Stimulated activated CD4-positive, alpha-beta T cell treated with anti-CD3 and anti-CD28 coated beads, Interleukin-1b, Interleukin-23, amount 100 ng/mL, for 1 hour (primary cell): ENCODE measurements at regions not wholly inside any gene's neighbourhood (a gene's known extent, or its start where the extent isn't known, plus 50 kb on each side); places are given as distances from the start of the nearest gene placed in this dataset.
"Not testable (repeated sequence)": the region's sequence is repeated elsewhere in the genome, so short reads cannot be mapped to it uniquely, and the experiment has no call there.

Source experiments
- DNase-seq, 2 donors: peaks; one replicate each; pipeline ENCODE4 v3.0.0-alpha.2; 2020; ENCODE audit warnings: low read depth in 2 of 2

DNA sequence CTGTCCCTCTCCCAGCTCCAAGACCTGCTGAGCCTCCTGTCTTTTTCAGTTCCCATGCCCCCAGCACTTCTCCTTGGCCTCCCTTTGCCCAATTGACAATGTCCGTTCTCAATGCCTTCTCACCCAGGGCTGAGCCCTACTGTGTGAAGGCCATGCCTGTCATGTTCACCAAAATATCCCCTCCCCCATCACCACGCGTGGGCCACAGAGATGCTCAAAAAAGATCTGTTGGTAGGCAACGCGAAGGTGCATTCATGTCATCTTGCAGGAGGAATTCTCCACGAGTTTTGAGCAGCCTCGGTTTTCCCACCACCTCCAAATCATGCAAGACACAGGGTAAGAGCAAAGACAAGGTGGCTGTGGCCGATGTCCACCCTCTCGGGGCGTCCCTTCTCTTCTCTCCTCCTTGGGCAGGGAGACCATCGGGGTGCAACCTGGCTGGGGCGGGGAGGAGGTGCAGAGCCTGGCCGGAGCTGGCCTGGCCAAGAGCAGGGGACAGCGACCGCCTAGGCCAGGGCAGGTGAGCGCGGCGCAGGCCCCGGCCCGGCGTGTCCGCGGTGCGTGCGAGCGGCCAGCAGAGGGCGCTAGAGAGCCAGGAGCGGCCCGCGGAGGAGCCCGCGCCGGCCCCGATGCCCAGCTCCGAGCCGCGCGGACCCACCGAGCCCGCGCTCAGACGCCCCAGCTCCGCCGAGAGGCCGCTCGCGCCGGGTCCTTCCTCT is 56.3 kb upstream of the KRTAP5-11 start:
- DNase-seq = peak; percentile 23 to 53

DNA sequence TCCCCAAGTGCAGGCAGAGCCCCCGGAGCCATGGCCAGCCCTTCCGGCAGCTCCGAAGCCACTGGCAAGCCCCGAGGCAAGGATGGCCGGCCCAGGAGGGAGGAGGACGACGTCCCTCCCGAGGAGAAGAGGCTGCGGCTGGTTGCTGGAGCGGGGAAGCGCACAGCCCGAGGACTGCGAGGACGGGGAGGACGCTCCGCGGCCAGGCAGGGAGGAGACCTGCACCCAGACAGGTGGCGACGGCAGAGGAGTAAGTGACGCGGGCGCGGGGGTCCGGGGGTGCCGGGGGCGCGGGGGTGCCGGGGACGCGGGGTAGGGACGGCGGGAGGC is 56.8 kb upstream of the KRTAP5-11 start:
- not testable (repeated sequence) for DNase-seq

DNA sequence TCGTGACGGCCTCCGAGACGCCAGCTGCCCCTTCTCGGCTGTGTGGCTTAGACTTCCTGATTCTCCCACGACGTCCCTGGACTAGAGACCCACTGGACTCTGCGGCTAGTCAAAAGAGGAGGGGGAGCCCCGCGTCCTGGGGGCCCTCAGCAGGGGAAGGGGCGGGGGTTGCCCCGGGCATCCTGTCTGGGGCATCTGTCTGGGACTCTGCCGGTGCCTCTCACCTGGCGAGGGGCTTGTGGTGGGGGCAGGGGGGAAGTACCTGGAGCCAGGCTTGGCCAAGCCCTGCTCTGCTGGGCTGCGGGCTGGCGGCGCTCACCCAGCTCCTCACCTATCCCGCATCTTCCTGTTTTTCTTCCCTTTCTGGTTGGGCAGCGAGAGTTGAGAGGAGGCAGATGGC is 57.2 kb upstream of the KRTAP5-11 start:
- DNase-seq = not testable (repeated sequence)

DNA sequence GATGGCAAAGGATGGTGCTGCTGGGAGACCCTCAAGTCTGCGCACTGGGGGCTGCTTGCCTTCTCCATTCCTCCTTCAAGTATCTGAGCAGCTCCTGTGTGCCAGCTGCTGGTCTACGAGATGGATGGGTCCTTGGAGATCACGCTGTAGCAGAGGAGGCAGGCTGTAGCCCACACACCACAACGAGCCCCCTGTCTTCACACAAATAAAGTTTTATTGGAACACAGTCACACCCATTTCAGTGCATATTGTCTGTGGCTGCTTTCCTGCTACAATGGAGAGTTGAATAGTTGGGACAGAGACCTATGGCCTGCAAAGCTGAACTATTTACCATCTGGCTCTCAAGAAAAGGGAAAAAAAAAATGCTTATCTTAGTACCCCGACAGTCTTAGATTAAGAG is 64.4 kb upstream of the KRTAP5-11 start:
- not testable (repeated sequence) for DNase-seq

DNA sequence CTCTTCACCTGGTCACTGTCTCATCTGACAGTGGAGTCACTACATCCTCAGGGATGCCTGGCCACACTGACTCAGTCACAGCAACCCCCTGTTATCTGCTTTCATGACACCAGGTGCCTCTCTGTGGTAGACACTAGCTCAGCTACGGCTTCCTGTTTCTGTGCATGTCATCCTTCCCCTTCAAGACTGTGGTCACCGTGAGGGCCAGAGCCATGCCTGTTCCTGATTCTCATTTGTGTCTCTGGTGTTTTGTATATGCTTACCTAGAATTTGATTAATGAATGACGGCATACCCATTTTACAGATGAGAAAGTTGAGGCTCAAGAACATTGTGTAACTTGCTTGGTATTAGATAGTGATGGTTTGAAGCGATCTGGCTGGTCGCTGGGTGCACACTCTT is 70.3 kb upstream of the KRTAP5-11 start:
- not testable (repeated sequence) for DNase-seq

DNA sequence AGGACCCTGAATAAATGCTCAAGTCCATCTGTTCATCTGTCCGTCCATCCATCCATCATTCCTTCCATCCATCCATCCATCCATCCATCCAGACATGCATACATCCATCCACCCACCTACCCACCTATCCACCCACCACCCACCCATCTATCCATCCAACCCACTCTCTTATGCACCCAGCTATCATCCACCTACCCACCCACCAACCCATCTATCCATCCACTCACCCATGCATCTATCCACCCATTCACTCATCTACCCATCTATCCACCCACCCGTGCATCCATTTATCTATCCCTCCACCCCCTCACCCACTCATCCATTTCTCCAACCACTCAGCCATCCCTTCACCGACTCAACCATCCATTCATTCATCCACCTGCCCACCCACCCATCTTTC is 71.7 kb upstream of the KRTAP5-11 start:
- not testable (repeated sequence) for DNase-seq

DNA sequence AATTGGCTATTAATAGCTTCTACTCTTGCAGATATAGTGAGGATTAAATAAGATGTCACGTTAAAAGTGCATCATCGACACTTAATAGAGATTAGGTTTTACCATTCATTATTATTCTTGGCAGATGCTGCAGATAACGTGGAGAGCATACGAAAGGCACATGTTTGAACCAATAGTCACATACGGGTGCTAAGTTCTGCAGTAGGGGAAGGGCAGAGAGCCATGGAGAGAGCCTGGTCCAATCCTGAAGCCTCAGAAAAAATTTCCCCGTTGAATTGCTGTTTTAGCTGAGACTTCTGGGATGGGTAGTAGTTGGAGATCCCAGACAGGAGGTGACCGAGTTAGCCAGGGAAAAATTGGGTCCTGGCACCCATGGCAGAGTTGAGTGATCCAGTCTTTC is 72.4 kb upstream of the KRTAP5-11 start:
- not testable (repeated sequence) for DNase-seq

DNA sequence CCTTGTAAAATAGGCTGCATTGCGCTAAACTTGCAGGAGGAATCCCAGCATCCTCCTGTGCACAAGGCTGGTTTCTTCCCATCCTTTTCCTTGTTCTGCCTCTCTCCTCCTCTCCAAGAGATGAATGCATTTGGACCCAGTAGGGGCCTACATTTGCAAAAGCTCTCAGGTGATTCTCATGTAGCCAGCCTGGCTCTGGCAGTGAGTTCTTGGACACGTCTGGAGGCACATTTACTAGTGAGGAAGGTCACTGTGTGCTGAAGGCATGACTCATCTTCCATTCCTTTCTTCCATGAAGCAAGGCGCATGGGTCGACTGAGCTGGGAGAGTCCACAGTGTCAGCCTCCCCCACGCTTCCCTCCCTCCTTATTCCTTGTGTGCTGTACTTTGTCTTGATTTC is 73.8 kb upstream of the KRTAP5-11 start:
- not testable (repeated sequence) for DNase-seq

DNA sequence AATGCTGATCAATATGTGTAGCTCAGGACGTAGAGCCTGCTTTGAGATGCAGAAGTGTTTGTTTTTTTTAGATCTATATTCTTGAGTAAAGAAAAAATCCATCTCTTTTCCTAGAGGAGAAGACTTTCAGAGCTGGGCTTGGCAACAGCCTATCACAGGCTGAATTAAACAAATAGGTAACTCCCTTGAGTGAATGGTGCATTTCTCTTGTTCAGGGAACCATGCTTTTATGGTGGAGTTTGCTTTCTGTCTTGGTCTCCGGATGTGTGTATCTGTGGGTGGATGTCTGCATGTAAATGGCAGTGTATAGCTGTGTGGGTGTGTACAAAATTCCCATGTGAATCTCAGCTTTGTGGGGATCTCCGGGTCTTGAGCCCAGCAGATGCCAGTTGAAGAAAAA is 82.3 kb upstream of the KRTAP5-11 start:
- DNase-seq = not testable (repeated sequence)

DNA sequence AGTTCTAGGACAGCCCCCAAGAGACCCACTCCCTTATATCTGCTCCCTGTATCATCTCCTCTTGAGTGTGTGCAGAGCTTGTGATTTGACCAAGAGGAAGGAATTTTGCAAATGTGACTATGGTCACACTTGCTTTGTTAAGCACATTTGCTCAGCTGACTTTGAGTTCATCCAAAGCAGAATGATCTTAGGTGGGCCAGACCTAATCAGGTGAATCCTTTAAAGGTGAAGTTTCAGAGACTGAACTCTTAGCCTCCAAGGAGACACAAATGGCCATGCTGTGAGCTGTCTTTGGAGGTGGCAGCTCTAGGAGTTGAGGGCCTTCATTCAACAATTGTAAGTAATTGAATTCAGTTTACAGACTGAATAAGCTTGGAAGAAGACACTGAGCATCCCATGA is 115.4 kb upstream of the KRTAP5-11 start:
- DNase-seq = not testable (repeated sequence)

DNA sequence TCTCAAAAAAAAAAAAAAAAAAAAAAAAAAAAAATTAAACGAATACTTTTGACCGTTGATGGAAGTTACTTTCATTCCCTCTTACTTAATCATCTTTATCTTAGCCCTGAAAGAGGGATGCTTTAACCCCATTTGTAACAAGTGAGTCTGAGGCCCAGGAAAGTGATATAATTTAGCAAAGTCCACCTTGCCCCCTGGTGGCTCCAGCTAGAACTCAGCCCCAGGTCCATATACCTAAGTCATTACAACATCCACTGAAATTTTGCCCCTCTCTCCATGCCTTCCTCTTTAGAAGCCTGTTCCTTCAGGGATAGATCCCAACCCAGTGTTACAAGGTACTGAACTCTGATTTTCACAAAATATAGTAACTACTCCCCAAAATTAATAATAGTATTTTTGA is 116.3 kb upstream of the KRTAP5-11 start:
- DNase-seq = not testable (repeated sequence)

DNA sequence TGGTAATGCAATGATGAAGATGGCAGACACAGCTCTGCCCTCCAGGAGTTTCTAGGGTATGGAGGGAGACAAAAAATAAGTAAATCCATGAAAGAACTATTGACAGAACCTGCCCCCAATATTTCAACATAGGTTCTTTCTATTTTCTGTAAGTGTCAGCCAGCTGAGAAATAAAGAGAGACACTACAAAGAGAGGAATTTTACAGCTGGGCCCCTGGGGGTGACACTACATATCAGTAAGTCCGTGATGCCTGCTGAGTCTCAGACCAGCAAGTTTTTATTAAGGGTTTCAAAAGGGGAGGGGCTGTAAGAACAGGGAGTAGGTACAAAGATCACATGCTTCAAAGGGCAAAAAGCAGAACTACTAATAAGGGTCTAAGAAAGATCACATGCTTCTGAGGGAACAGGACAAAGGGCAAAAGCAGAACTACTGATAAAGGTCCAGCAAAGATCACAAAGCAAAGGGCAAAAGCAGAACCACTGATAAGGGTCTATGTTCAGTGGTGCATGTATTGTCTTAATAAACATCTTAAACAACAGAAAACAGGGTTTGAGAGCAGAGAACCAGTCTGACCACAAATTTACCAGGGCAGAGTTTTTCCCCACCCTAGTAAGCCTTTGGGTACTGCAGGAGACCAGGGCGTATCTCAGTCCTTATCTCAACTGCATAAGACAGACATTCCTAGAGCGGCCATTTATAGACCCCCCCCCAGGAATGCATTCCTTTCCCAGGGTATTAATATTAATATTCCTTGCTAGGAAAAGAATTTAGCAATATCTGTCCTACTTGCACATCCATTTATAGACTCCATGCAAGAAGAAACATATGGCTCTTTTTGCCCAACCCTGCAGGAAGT is 119.0 kb upstream of the KRTAP5-11 start:
- not testable (repeated sequence) for DNase-seq

DNA sequence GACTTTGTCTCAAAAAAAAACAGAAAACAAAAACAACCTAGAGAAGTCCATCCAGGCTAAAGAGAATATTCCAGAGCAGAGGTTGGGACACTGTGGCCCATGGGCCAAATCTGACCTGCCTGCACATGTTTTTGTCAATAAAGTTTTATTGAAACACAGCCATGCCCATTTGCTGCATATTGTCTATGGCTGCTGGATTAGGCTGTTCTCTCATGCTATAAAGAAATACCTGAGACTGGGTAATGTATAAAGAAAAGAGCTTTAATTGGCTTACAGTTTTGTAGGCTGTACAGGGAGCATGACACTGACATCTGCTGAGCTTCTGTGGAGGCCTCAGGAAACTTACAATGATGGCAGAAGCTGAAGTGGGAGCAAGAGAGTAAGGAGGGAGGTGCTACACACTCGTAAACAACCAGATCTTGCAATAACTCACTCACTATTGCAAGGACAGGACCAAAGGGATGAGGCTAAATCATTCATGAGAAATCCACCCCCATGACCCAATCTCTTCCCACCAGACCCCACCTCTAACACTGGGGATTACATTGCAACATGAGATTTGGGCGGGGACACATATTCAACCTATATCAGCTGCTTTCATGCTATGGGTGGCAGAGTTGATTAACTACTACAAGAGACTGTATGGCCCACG is 122.5 kb upstream of the KRTAP5-11 start:
- DNase-seq = not testable (repeated sequence)

DNA sequence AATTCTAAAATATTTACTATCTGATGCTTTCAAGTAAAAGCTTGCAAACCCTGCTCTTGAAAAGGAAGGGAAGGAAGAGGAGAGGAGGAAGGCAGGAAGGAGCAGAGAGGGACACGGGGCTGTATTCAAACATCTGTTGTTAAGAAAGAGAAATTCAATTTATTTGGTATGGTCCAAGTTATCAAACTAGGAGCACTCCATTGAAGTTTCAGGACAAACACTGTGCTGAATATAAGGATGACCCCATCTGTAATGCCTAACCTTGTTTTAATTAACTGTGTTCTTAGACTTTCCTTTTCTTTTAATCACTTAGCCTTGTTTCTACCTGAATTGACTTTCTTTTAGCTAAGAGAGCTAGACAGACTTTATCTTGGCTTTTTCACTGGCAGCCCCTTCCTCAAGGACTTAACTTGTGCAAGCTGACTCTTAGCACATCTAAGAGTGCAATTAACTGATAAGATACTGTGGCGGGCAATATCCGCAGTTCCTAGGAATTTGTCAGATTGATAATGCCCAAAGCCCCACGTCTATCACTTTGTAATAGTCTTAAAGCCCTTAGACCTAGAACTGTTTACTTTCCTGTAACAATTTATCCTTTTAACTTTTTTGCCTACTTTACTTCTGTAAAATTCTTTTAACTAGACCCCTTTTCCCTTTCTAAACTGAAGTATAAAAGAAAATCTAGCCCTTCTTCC is 123.2 kb upstream of the KRTAP5-11 start:
- not testable (repeated sequence) for DNase-seq

DNA sequence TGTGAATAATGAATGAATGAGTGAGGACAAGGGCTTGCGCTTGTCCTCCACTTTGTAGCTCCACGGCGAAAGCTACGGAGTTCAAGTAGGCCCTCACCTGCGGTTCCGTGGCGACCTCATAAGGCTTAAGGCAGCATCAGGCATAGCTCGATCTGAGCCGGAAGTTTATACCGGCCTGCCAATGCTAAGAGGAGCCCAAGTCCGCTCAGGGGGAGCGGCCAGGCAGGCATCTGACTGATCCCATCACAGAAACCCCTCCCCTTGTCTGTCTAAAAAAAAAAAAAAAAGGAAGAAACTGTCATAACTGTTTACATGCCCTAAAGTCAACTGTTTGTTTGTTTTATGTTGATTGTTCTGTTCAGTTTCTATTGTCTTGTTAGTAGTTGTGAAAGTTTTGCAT is 124.4 kb upstream of the KRTAP5-11 start:
- DNase-seq = not testable (repeated sequence)

DNA sequence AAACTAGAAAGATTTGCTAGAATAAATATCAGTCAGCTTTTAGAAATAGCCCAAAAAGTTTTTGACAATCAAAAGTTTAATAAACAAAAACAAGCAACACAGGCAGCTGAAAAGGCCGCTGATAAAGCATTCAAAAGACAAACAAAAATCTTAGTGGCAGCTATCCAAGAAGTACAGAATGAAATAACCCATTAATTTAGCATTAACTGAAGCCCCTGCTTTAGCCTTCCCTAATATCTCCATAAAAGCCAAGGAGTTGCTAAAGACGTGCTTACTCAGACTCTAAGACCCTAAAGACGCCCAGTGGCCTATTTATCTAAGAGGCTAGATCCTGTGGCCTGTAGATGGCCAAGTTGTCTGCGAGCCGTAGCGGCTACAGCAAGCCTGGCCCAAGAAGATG is 123.5 kb upstream of the DEFB108B start:
- DNase-seq = not testable (repeated sequence)

DNA sequence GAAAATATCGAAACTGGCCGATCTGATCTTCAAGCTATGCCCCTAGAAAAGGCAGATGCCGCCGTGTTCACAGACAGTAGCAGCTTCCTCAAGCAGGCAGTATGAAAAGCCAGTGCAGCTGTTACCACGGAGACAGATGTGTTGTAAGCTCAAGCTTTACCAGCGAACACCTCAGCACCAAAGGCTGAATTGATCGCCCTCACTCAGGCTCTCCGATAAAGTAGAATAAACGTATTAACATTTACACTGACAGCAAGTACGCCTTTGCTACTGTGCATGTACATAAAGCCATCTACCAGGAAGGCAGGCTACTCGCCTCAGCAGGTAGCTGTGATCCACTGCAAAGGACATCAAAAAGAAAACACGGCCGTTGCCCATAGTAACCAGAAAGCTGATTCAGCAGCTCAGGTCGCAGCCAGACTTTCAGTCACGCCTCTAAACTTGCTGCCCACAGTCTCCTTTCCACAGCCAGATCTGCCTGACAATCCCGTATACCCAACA is 122.8 kb upstream of the DEFB108B start:
- DNase-seq = peak in 1 of 2 donors; percentile 5

DNA sequence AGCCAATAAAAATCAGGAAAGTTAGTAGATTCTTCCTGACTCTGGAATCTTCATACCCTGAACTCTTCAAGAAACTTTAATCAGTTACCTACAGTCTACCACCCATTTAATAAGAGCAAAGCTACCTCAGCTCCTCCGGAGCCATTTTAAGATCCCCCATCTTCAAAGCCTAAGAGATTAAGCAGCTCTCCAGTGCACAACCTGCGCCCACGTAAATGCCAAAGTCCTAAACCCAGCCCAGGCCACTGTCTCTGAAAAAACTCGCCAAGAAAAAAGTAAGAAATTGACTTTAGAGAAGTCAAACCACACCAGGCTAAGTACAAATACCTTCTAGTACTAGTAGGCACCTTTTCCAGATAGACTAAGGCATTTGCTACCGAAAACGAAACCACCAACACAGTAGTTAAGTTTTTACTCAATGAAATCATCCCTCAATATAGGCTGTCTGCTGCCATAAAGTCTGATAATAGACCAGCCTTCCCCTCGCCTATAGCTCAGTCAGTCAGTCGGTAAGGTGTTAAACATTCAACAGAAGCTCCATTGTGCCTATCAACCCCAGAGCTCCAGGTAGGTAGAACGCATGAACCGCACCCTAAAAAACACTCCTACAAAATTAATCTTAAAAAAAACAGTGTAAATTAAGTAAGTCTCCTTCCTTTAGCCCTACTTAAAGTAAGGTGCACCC is 122.2 kb upstream of the DEFB108B start:
- not testable (repeated sequence) for DNase-seq

DNA sequence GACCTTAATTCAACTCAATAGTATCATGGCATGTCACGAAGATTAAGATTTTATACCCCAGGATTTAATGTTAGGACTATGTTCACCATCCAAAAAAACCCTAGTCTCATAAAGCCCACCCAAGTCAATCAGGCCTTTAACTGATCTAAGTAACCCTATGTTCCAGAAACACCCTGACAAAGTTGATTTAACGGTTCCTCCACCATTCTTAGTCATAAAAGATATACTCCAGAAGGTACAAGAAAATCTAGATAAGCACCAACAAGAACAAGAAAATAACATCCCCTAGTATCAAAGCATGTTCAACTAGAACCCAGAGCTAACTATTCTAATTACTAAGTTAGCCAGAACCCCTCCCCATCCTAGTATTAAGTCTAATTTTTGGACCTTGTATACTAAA is 120.7 kb upstream of the DEFB108B start:
- not testable (repeated sequence) for DNase-seq

DNA sequence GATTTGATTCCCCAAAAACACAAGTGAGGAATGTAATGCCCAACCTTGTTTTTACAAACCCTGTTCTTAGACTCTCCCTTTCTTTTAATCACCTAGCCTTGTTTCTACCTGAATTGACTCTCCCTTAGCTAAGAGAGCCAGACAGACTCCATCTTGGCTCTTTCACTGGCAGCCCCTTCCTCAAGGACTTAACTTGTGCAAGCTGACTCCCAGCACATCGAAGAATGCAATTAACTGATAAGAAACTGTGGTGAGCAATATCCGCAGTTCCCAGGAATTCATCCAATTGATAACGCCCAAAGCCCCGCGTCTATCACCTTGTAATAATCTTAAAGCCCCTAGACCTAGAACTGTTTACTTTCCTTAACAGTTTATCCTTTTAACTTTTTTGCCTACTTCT is 120.2 kb upstream of the DEFB108B start:
- not testable (repeated sequence) for DNase-seq

DNA sequence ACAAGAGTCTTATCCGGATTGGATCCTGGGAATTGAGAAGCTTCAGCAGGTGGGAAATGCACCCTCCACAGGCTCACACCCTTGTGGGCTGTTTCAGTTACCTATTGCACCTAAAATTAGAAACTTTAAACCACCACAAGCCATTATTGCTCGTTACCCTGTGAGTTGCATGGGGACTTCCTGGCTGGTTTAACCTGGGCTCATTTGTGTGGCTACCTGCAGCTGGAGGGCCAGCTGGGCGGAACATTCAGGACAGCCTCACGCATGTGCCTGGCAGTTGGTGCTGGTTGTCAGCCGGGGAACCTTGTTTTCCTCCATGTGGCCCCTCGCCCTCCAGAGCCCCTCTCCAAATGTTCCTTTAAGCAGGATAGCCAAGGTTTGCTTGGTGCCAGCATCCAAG is 118.5 kb upstream of the DEFB108B start:
- not testable (repeated sequence) for DNase-seq
